DMS114 treated with DMSO at 0.1 percent for 48 hours (cell line): ENCODE measurements at regions not wholly inside any gene's neighbourhood (a gene's known extent, or its start where the extent isn't known, plus 50 kb on each side); places are given as distances from the start of the nearest gene placed in this dataset.
"Not testable (repeated sequence)": the region's sequence is repeated elsewhere in the genome, so short reads cannot be mapped to it uniquely, and the experiment has no call there.

Source experiments
- DNase-seq: peaks from one replicate; lab custom pipeline; 2025; ENCODE audit not compliant: unreplicated experiment; lab: John Stamatoyannopoulos, UW

DNA sequence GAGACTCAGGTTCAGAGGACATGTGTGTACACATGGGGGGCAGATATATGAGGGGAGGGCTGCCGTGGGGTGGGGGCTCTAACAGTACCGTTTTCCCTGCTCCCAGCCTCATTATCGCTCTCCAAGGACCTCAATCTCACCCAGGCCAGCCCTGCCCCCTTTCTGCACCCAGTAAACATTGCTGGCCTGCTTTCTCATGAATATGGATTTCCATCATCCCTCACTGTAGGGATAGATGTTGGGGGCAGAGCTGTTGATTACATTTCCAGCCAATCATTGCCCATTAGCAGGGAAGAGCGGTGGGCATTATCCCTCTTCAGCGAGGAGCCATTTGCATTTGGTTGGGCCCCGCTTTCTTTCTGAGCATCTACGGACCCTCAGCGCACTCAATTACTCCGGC is 273.8 kb downstream of the RPS6KC1 start:
- DNase-seq, result no peak

DNA sequence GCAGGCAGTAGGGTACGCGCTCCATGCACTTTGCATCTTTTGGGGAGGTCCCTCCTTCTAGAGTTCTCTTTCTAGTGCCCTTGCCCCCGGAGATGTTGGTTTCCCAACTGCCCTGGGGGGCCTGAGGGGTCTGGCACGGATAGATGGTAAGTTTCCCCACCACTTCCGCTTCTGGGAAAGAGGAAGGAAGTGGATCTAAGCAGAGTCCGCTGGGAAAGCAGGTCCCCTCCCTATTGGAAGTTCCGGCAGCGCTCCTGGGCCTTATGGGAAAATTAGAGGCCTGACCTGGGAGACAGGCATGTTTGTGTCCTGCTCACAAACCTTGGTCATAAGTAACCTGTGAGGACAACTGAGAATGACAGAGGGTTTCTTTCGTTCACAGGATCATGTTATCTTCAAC is 274.4 kb downstream of the RPS6KC1 start:
- DNase-seq, result no peak

DNA sequence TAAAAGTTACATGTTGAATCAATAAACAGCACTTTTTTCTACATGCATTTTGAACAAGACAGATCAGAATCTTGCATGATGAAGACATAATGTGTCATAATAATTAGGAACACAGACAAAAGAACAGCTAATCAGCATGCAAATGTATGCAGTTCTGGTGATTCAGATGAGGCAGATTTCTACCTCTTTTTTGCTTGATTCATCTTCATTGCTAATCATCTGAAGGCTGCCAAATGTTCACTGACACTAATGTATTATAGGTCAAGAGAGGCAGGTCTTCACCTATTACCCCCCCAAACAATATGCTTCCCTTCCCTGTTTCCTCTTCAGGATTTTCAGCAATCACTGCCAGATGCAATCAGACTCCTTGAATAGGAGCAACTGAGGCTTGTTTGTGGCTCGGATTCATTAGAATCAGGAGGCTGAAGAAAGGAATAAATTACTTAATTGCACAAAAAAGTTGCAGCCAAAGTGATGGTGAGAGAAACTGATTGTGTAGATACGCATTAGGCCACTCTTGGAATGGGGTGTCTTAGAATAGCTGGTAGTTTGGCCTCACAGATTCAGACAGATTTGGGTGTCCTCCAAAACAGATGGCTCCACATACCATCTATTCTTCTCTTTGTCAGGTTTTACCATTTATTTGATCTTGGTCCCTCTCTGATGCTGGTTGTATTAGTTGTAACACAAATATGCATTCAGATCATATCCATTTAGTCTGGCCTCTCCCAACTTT is 275.4 kb downstream of the RPS6KC1 start:
- no peak for DNase-seq

GRCh38 chr1:213327017-213327667 is 276.1 kb downstream of the RPS6KC1 start:
- no peak for DNase-seq

- no peak for DNase-seq
Observed at GRCh38 chr1:213329406-213330008, 278.5 kb downstream of the RPS6KC1 start.

DNA sequence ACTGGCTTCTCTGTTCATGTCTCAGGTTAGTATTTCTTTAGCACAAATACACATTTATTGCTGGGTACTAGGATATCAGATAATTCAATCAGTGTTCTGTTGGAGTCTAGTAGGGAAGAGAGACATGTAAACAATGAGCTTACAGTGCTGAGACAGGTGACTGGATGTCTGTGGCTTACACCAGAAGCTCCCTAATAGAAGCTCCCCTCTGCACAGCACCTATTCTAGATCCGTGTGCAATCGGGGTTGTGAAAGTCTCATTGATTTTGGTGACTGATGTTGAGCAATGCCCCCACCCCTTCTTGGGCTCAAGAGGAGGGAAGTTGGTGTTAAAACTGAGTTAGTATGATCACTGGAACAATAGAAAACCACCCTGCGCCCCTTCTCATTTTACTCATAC is 279.2 kb downstream of the RPS6KC1 start:
- no peak for DNase-seq

DNA sequence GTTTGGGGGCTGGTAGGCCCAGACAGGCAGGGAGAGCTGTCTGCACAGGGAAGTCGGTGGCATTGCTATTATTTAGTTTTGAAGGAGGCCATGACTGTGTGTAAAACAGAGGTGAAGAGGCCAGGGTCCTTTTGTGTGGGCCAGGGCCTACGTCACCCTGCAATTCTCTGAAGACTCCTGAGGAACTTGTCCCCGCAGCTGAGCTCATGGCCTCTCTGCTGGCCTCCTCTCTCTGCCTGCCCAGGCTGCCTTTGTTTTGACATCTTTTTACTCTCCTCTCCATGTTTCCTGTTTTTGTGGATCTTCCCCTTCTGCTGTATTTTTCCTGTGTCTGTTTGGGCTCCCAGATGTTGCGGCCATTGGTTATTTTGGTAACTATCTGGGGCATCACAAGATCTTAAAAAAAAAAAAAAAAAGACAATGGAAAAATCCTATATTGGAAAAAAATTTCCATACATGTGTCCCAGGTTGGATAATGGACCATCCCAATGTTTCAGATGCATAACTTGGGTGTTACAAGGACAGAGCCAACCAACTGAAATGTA is 280.7 kb downstream of the RPS6KC1 start:
- no peak for DNase-seq

DNA sequence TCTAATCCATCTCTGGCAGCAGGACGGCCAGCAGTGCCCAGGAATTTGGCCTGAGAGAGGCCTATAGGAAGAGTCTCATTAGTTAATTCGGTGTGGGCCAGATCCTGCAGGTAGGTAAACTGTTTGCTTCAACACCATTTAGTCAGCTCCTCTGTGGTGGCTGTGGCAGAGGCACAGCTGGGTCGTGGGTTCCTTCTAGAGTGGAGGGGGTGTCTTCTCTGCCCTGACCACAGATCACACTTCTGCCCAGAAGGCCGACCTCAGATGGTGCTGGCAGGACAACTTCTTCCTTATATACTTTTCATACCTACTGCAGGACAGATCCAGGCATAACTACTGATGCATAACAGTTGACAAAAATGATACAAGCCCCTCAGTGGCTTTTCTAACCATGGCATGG is 281.4 kb downstream of the RPS6KC1 start:
- no peak for DNase-seq

GRCh38 chr1:213333121-213333520 is 282.1 kb downstream of the RPS6KC1 start:
- no peak for DNase-seq

GRCh38 chr1:213335084-213335483 is 284.0 kb downstream of the RPS6KC1 start:
- DNase-seq, result no peak

DNA sequence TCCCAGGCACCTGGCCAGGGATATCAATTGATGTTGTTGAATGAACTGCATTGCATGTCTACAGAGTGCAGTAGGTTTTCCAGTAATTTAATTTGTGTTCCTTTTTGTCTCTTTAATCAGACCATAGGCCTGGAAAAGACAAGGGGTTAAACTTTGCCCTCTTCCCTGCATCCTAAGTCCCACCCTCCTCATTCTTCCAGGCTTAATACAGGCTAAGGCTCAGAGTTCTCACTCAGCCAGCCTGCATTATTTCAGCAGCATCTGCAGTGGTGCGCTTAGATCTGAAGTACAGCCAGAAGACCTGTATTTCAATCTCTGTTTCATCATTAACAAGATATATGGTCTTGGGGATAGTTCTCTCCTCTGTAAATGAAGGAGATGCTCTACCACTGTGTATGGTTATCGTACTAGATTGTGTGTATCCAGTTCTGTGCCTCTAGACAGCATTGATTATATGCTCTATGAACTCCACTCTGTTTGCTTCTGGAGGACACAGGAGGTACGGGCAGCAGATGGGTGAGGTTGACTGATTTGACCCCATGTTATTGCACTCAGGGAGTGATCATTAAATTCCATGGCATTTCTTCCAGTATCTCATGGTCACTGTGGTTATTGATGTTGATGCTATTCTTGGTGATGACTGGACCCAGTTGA is 286.1 kb downstream of the RPS6KC1 start:
- DNase-seq, result no peak

- no peak for DNase-seq
Observed at GRCh38 chr1:213340593-213340992, 289.6 kb downstream of the RPS6KC1 start.

DNA sequence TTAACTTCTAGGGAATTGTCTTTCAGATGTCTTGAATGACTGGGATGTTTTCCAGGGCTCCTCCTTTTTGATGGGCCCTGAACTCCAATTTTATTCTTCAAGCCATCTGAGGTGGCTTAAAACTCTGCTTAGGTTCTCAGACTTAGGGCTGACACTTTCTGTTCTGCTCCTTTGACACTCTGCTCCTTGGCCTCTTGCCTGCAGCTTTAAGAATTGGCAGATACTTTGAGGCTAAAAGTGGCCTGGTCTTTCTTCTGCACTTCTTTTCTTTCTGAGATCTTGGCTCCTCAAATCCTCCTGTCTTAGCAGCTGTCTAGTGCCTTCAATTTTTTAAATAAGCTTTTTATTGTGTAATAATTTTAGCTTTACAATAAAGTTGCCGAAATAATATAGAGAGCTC is 294.6 kb downstream of the RPS6KC1 start:
- DNase-seq, result no peak

DNA sequence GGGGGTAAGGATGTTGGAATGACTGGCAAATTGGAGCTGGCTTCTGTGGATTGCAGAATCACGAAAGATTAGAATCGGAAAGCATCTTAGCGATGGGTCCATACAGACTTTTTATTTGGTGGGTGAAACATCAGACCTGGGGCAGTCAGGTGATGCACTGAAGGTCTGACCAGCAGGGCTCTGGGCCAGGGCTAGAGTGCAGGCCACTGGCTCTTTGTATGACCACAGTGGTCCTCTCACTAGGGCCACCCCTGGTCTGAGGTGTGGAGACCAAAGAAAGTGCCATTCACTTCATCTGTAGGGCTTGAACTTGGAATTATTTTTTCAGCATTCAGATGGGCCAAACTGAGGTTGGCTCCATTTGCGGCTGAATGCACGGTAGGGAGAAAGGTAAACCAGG is 306.4 kb downstream of the RPS6KC1 start:
- DNase-seq, result no peak

GRCh38 chr1:213358368-213358767 is 307.3 kb downstream of the RPS6KC1 start:
- DNase-seq, result not testable (repeated sequence)

DNA sequence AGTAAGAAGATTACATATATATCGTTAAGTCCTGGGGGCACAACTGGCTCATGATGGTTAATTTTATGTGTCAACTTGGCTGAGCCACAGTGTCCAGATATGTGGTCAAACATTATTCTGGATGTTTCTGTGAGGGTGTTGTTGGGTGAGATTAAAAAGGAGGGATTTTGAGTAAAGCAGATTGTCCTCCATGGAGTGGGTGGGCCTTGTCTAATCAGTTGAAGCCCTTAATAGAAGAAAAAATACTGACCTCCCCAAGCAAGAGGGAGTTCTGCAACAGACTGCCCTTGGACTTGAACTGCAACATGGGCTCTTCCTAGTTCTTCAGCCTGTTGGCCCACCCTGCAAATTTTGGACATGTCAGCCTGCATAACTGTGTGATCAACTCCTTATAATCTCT is 311.6 kb downstream of the RPS6KC1 start:
- DNase-seq, result no peak

GRCh38 chr1:213366141-213366831 is 315.2 kb downstream of the RPS6KC1 start:
- no peak for DNase-seq

GRCh38 chr1:213369465-213369864 is 318.4 kb downstream of the RPS6KC1 start:
- DNase-seq, result no peak

DNA sequence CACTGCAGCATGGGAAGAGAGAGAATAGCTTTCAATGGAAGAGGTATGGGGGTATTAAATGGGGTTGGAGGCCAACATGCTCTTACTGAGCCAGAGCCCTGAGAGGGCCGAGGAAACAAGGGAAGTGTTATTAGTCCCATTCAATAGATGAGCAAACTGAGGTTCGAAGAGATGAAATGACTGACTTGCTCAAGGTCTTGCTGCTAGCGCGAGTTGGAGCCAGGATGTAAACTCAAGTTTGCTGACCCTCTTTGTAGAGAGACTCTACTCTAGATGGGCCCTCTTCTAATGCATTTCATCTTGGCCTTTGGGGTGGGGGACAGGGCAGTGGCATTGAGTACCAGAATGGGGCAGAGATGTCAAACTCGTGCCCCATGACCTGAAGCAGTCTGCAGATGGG is 319.5 kb downstream of the RPS6KC1 start:
- no peak for DNase-seq

- no peak for DNase-seq
Observed at GRCh38 chr1:213371525-213371846, 320.4 kb downstream of the RPS6KC1 start.
